Prostate gland (tissue), 2 donors: ENCODE measurements at regions not wholly inside any gene's neighbourhood (a gene's known extent, or its start where the extent isn't known, plus 50 kb on each side); places are given as distances from the start of the nearest gene placed in this dataset.

ENCODE experiments used
- POLR2A ChIP-seq: fragments of 450-650 bp; IDR thresholded peaks from one replicate; pipeline ENCODE4 v1.6.1; 2016; ENCODE audit warnings: antibody characterized with exemption, mild to moderate bottlenecking
- POLR2AphosphoS5 ChIP-seq: sonication (generic); formaldehyde crosslinking; IDR thresholded peaks from one replicate; pipeline ENCODE4 v1.6.1; 2017; ENCODE audit warnings: antibody characterized with exemption
- TF ChIP-seq, protein P1 (sequence below), 4 experiments: fragments of 200-600 bp in 2 of 4; fragments of 450-650 bp in 2 of 4; sonication (generic) in 2 of 4; IDR thresholded peaks; 1 replicate in 3 of 4; 2 replicates in 1 of 4; pipeline ENCODE4 v1.5.1; 2016 to 2019; ENCODE audit warnings: antibody characterized with exemption in 4 of 4, mild to moderate bottlenecking in 2 of 4, moderate library complexity in 2 of 4

DNA sequence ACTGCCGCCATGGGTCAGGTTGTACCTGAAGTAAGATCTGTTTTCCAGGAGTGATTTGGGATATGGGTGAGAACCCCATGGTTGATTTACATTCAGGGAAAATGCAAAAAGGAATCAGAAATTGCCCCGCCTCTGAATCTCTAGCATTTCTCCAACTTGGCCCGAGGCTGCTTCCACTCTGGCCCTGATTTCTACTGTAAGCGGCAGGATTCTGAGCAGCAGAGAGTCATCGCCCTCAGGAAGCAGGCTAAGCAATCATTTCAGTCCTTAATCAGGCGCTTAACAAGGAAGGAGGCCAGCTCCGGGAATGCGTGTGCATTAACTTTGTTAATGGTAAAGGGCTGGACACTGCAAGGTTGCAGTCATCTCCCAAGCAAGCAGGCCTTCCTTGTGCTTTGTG, 88.5 kb upstream of the DHX15 start:
- TF ChIP-seq, protein P1, sequence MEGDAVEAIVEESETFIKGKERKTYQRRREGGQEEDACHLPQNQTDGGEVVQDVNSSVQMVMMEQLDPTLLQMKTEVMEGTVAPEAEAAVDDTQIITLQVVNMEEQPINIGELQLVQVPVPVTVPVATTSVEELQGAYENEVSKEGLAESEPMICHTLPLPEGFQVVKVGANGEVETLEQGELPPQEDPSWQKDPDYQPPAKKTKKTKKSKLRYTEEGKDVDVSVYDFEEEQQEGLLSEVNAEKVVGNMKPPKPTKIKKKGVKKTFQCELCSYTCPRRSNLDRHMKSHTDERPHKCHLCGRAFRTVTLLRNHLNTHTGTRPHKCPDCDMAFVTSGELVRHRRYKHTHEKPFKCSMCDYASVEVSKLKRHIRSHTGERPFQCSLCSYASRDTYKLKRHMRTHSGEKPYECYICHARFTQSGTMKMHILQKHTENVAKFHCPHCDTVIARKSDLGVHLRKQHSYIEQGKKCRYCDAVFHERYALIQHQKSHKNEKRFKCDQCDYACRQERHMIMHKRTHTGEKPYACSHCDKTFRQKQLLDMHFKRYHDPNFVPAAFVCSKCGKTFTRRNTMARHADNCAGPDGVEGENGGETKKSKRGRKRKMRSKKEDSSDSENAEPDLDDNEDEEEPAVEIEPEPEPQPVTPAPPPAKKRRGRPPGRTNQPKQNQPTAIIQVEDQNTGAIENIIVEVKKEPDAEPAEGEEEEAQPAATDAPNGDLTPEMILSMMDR (IDR thresholded peaks at IDR 0.05) = no peak
- TF ChIP-seq POLR2AphosphoS5 (no peak), POLR2A (no peak)
